Suprapubic skin (tissue), 4 donors: ENCODE measurements at regions not wholly inside any gene's neighbourhood (a gene's known extent, or its start where the extent isn't known, plus 50 kb on each side); places are given as distances from the start of the nearest gene placed in this dataset.

Source experiments
- DNase-seq, 2 donors: peaks; one replicate each; pipeline ENCODE4 v3.0.0-alpha.2; 2019; ENCODE audit warnings: low spot score in 2 of 2
- H3K27ac ChIP-seq: fragments of 200-600 bp; sonication (generic); one replicate; pipeline ENCODE4 v1.5.1; 2019
- H3K27me3 ChIP-seq: fragments of 200-600 bp; sonication (generic); one replicate; pipeline ENCODE4 v1.5.1; 2019
- H3K36me3 ChIP-seq: fragments of 200-600 bp; sonication (generic); one replicate; pipeline ENCODE4 v1.5.1; 2019
- H3K4me1 ChIP-seq: fragments of 200-600 bp; sonication (generic); one replicate; pipeline ENCODE4 v1.5.1; 2019
- H3K4me3 ChIP-seq: fragments of 200-600 bp; sonication (generic); one replicate; pipeline ENCODE4 v1.5.1; 2019; ENCODE audit warnings: mild to moderate bottlenecking
- H3K9me3 ChIP-seq: fragments of 200-600 bp; sonication (generic); one replicate; pipeline ENCODE4 v1.5.1; 2019
- EP300 ChIP-seq: sonication (generic); formaldehyde crosslinking; IDR thresholded peaks from one replicate; pipeline ENCODE4 v1.6.1; 2017; ENCODE audit warnings: antibody characterized with exemption
- POLR2A ChIP-seq, 2 donors: fragments of 450-650 bp; IDR thresholded peaks; one replicate each; pipeline ENCODE4 v1.6.1; 2017; ENCODE audit warnings: antibody characterized with exemption in 2 of 2, mild to moderate bottlenecking in 2 of 2, moderate library complexity in 2 of 2
- POLR2AphosphoS5 ChIP-seq, 3 donors: sonication (generic); formaldehyde crosslinking; IDR thresholded peaks; one replicate each; pipeline ENCODE4 v1.6.1; 2017; ENCODE audit warnings: antibody characterized with exemption in 3 of 3
- WGBS: methylation state at CpG from one replicate; pipeline ENCODE4 v1.1.5; 2018; 5-methylcytosine and 5-hydroxymethylcytosine counted together
- TF ChIP-seq, protein P1 (sequence below), 2 donors: fragments of 200-600 bp in 1 of 2; fragments of 450-650 bp in 1 of 2; sonication (generic) in 1 of 2; IDR thresholded peaks; one replicate each; pipeline ENCODE4 v1.5.1; 2016 to 2019; ENCODE audit warnings: antibody characterized with exemption in 2 of 2, mild to moderate bottlenecking in 1 of 2, moderate library complexity in 1 of 2

DNA sequence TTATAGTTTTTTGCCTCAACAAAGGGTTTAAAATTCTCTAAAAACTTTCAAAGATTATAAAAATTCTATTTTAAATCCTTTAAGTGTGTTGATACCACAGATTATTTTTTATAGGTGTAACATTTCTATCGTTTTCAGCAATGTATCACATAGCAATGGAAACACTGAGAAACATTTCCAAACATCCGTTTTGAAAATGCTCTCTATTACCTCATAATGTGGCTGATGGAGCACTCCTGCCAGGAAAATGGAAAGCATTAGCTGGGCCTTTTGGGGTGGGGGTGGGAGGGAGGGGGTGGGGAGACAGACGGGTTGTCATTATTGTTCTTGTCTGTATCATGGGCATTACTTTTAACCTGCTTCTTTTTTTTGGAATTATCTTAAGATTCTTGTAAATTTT lies 516.5 kb downstream of the ACTL7B start:
- WGBS = 46% methylated on average over 3 of the region's 3 CpGs
- DNase-seq = no peak
- Histone ChIP-seq H3K4me1 (no peaks in the 10 kb centered on the region), H3K36me3 (no peaks in the 10 kb centered on the region), H3K27ac (no peak overlapping the region), H3K4me3 (no peak overlapping the region), H3K9me3 (no peaks in the 10 kb centered on the region), H3K27me3 (no peaks in the 10 kb centered on the region)
- TF ChIP-seq, protein P1, sequence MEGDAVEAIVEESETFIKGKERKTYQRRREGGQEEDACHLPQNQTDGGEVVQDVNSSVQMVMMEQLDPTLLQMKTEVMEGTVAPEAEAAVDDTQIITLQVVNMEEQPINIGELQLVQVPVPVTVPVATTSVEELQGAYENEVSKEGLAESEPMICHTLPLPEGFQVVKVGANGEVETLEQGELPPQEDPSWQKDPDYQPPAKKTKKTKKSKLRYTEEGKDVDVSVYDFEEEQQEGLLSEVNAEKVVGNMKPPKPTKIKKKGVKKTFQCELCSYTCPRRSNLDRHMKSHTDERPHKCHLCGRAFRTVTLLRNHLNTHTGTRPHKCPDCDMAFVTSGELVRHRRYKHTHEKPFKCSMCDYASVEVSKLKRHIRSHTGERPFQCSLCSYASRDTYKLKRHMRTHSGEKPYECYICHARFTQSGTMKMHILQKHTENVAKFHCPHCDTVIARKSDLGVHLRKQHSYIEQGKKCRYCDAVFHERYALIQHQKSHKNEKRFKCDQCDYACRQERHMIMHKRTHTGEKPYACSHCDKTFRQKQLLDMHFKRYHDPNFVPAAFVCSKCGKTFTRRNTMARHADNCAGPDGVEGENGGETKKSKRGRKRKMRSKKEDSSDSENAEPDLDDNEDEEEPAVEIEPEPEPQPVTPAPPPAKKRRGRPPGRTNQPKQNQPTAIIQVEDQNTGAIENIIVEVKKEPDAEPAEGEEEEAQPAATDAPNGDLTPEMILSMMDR (IDR thresholded peaks at IDR 0.05) = no peak
- TF ChIP-seq EP300 (no peak), POLR2AphosphoS5 (IDR thresholded peaks at IDR 0.05) (no peak), POLR2A (IDR thresholded peaks at IDR 0.05) (no peak)

DNA sequence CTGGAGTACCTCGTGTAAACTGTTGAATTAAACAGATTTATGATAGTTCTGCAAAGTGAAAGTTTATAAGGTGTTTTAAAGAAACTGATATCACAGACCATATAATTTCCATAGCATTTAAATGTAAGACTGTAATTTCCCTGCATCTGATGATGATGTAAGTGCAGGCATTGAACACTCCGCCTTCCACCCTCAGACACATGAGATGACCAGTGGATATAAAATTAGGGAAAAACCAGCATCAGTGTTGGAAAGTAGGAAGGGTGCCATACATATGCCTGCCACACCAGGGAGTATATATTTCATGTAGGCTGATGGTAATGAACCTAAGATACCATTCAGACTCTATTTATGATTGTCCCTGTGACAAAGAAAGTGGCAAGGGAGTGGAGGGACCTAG lies 519.2 kb downstream of the ACTL7B start:
- TF ChIP-seq POLR2A (IDR thresholded peaks at IDR 0.05) = no peak
- TF ChIP-seq, protein P1 (IDR thresholded peaks at IDR 0.05) = no peak
- no peak for TF ChIP-seq EP300
- no peak for TF ChIP-seq POLR2AphosphoS5 (IDR thresholded peaks at IDR 0.05)
- 71% methylated on average over 2 of the region's 2 CpGs for WGBS

DNA sequence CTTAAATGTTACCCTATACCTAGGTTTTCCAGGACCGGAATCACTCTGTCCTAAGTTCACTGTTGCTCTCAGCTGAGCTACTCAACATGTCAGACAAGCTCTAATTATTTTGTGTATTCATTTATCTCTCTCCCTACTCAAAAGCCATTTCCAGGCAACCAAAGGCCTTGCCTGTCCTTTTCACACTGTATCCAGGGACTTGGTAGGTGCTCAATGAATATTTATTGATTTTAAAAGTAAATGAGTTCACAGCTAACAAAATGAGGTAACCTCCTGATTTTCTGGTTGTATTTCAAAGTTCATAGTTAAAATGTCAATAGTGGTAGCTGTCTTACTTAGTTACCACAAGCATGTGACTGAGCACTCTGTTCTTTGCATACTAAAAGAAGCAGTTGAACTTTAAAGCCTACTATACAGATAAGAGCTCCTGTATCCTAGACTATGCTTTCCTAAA lies 522.2 kb downstream of the ACTL7B start:
- no peaks in the 10 kb centered on the region for H3K9me3 ChIP-seq
- TF ChIP-seq POLR2AphosphoS5 (IDR thresholded peaks at IDR 0.05) (no peak), EP300 (no peak), POLR2A (IDR thresholded peaks at IDR 0.05) (no peak)
- TF ChIP-seq, protein P1 (IDR thresholded peaks at IDR 0.05) = no peak
- no peaks in the 10 kb centered on the region for H3K36me3 ChIP-seq
- no peak for DNase-seq
- no peak overlapping the region for H3K27ac ChIP-seq
- 100% methylated on average over 1 of the region's 1 CpG for WGBS
- H3K27me3 ChIP-seq = no peaks in the 10 kb centered on the region
- no peak overlapping the region for H3K4me3 ChIP-seq
- H3K4me1 ChIP-seq = no peaks in the 10 kb centered on the region

More for the DNA sequence above, 519.2 kb downstream of the ACTL7B start:
- no peak for DNase-seq
- Histone ChIP-seq H3K4me3 (no peak overlapping the region), H3K4me1 (no peaks in the 10 kb centered on the region), H3K27me3 (no peaks in the 10 kb centered on the region), H3K36me3 (no peaks in the 10 kb centered on the region), H3K9me3 (no peaks in the 10 kb centered on the region), H3K27ac (no peak overlapping the region)

DNA sequence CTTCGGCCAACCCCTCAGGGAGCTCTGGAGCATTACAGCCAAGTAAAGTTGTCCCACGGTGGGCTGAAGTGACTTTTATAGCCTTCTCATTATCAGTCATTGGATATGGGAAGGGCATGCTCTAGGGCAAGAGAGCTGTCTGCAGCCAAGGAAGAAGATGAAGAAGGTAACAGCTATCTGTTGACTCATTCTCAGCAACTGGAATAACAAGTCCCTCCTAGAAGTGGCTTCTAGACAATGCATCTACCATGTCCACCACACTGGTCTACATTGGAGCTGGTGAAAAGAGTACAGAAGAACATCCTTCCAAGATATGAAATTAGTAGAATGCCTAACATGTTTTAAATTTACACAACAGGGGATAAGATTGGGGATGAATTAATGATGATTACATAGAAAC lies 524.2 kb downstream of the ACTL7B start:
- H3K36me3 ChIP-seq = no peaks in the 10 kb centered on the region
- WGBS = 74% methylated on average over 2 of the region's 2 CpGs
- TF ChIP-seq, protein P1 (IDR thresholded peaks at IDR 0.05) = no peak
- no peak for TF ChIP-seq EP300
- no peak for TF ChIP-seq POLR2AphosphoS5 (IDR thresholded peaks at IDR 0.05)
- no peak for TF ChIP-seq POLR2A (IDR thresholded peaks at IDR 0.05)
- H3K4me1 ChIP-seq = no peaks in the 10 kb centered on the region
- H3K27ac ChIP-seq = no peak overlapping the region
- no peaks in the 10 kb centered on the region for H3K27me3 ChIP-seq
- no peak overlapping the region for H3K4me3 ChIP-seq
- H3K9me3 ChIP-seq = no peaks in the 10 kb centered on the region
- DNase-seq = no peak

DNA sequence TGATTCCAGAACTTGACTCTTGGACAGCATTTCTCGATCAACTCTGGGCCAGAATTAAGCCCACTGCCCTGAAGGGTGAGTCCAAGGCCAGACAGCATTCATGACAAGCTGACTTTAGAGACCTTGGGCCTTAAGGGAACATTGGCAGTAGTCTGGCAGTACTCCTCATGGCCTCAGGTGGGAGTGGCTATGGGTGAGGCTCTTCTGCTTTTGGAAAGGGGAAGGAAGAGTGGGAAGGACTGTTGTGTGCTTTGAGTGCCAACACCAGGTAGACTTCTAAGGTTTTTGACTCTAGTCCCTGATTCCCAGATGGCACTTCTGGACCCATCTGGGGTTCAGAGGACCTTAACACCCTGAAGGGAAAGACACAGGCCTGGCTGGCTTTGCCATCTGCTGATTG lies 530.4 kb downstream of the ACTL7B start:
- H3K4me1 ChIP-seq = no peaks in the 10 kb centered on the region
- H3K4me3 ChIP-seq = no peak overlapping the region
- WGBS = 100% methylated on average over 1 of the region's 1 CpG
- no peaks in the 10 kb centered on the region for H3K36me3 ChIP-seq
- H3K27me3 ChIP-seq = no peaks in the 10 kb centered on the region
- TF ChIP-seq, protein P1 (IDR thresholded peaks at IDR 0.05) = no peak
- no peak for TF ChIP-seq POLR2A (IDR thresholded peaks at IDR 0.05)
- TF ChIP-seq EP300 = no peak
- TF ChIP-seq POLR2AphosphoS5 (IDR thresholded peaks at IDR 0.05) = no peak
- DNase-seq = no peak
- H3K9me3 ChIP-seq = no peaks in the 10 kb centered on the region
- H3K27ac ChIP-seq = no peak overlapping the region
